ENCODE measurements at regions not wholly inside any gene's neighbourhood (a gene's known extent, or its start where the extent isn't known, plus 50 kb on each side); places are given as distances from the start of the nearest gene placed in this dataset.
"Not testable (repeated sequence)": the region's sequence is repeated elsewhere in the genome, so short reads cannot be mapped to it uniquely, and the experiment has no call there.

DNA sequence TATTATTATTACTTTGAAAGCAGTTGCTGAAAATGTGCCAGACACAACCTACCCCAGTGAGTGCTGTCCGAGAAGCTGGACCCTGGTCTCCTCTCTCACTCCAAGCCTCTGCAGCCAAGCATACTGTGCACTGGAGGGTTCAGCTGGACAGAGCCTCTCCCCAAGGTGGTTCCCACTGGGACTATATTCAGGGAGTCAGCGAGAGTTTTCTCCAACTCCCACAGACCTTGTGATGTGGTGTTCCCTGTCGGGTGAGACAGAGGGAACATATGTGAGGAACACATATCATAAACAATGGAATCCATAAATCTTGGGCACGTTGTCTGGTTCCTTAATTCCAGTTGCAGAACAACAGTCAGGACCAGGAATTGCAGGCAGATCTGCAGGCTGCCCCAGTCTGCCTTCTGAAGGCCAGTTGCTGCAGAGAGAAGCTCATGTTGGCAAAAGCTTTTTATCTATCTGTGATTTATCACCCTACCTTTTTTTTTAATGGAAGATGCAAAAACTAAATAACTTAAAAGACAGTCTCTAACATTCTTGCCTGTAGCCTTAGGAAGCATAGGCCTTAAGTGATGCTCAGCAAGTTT lies 619.8 kb upstream of the TBX3 start:
- ATAC-seq, result no peak
- no peak for DNase-seq (ENCODE audit: low spot score)

DNA sequence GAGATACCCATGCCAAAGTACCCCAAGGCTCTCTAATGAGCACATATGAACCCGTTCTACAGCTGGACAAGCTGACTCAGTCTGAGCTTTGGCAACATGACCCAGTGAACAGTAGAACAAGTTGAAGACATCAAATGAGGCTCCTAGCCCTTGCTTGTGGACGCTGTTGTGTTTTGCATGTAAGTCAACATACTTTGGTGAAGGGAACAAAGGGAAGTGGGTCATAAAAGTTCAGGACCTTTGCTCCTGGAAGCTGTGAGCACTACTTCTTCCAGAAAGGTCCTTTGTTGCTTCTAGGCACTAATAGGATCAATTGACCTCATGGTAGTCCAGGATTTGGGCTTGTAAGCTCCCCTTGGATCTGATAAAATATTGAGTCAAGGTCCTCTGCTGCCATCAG lies 613.5 kb upstream of the TBX3 start:
- DNase-seq (ENCODE audit: low spot score), result no peak
- ATAC-seq, result no peak

DNA sequence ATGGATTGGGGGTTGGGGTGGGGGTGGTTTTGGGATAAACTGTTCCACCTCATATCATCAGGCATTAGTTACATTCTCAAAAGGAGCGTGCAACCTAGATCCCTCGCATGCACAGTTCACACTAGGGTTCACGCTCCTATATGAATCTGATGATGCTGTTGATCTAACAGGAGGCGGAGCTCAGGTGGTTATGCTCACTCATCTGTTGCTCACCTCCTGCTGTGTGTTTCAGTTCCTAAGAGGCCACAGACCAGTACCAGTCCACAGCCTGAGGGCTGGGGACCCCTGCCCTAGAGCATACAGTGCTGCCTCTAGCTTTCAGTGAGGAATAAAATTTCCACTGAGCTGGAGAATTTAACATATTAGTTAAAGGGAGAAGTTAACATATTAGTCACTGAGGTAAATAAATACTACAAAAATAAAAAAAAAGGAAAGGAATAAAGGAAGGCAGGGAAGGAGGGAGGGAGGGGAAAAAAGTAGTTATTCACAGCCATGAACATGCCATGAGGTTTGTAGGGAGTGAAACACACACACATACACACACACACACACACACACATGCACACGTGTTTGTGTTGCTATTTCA lies 612.7 kb upstream of the TBX3 start:
- DNase-seq (ENCODE audit: low spot score) (no peak), ATAC-seq (no peak)

- no peak for ATAC-seq
- no peak for DNase-seq (ENCODE audit: low spot score)
These were observed 611.9 kb upstream of the TBX3 start for GRCh38 chr12:115295886-115296285.

- ATAC-seq, result no peak
- DNase-seq (ENCODE audit: low spot score), result no peak
These were observed 610.6 kb upstream of the TBX3 start for GRCh38 chr12:115294453-115295133.

GRCh38 chr12:115285429-115285828 lies 601.5 kb upstream of the TBX3 start:
- not testable (repeated sequence) for DNase-seq (ENCODE audit: low spot score); ATAC-seq

DNA sequence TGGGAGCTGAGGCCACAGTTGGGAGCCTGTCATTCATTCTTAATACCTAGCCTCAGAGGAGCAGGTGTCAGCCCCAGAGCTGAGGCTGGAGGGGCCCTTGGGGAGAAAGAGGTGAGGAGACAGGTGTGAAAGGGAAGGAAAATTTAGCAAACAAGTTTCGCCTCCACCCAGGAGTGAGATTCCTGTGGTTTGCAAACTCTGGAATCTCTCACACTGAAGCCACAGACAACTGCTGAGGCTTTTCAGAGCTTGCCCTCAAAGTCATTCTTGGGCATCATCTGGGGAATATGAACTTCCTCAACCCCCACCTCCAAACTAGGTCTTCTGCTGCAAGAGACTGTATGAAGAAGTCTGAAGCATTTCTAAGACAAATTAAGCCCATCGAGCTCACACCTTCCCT lies 589.5 kb upstream of the TBX3 start:
- ATAC-seq (no peak), DNase-seq (ENCODE audit: low spot score) (no peak)

- DNase-seq (ENCODE audit: low spot score) (no peak), ATAC-seq (no peak)
These were observed 584.5 kb upstream of the TBX3 start for GRCh38 chr12:115268451-115268850.

- ATAC-seq (no peak), DNase-seq (ENCODE audit: low spot score) (no peak)
These were observed 583.9 kb upstream of the TBX3 start for GRCh38 chr12:115267891-115268290.

DNA sequence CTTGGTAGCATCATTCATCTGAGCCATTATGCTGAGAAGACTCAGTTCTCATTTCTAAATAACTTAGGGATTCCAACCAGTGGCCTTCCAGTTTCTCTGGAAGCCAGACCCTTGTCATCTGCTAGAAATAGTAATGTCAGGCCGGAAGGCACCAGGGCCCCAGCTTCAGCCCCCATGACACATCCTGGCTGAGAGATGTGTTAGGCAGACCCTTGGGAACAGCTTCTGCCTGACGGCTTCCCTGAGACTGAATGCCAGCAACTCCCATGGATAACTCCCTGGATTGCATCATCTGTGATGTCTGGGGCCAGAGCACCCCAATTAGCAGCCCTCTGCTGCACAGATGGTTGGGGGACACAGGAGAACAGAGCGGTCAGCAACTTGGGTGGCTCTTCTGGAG lies 583.5 kb upstream of the TBX3 start:
- ATAC-seq (no peak), DNase-seq (ENCODE audit: low spot score) (no peak)

DNA sequence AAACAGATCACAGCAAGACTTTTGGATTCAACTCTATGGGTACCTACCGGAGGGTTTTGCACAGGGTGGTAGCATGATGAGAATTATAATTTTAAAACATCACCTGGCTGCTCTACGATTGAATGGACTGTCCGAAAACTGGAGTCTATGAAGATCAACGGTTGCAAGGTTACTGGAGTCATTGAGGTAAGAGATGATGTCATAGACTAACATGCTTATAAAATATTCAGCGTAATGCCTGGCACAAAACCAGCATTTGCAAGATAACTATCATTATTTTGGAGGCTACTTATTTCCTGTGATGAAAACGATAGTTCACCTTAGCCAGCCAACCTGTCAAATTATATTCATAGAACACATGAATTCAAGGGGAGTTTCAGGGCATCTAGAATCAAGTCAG lies 580.6 kb upstream of the TBX3 start:
- ATAC-seq, result no peak
- no peak for DNase-seq (ENCODE audit: low spot score)

DNA sequence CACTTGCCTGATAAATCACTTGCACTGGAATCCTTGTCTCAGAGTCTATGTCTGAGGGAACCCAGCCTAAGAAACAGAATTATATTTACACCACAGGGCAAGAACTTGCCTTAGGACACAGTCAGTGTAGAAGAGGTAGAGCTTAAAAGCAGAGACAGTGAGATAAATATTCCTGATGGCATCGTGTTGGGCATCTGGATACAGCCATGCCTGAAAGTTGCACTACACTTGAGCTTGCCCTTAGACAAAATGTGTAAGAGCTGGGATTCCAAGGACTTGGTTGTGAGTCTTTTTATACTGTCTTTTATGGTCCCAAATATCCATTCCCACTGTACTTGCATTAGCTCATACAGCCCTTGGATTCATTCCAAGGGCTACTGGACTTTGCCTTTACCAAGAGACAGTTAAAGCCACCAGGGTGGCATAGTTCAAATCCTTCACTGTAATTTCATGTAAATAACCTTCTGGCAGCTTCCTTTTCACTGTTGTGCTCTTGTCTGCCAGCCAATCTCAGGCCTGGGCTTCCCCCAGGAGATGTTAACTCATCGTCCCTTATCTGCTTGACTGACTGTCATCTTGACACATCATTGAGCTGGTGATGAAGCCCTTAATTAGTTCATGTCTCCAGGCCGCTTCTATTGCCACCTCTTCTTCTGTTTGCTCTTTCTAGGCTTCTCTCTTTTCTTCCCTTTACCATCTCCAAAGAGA lies 577.9 kb upstream of the TBX3 start:
- ATAC-seq, result peak; percentile 45
- DNase-seq (ENCODE audit: low spot score), result no peak

GRCh38 chr12:115260762-115261675 lies 577.0 kb upstream of the TBX3 start:
- ATAC-seq (no peak), DNase-seq (ENCODE audit: low spot score) (no peak)

GRCh38 chr12:115259968-115260747 lies 576.2 kb upstream of the TBX3 start:
- ATAC-seq (no peak), DNase-seq (ENCODE audit: low spot score) (no peak)

- no peak for DNase-seq (ENCODE audit: low spot score)
- no peak for ATAC-seq
These were observed 573.8 kb upstream of the TBX3 start for GRCh38 chr12:115257791-115258190.

DNA sequence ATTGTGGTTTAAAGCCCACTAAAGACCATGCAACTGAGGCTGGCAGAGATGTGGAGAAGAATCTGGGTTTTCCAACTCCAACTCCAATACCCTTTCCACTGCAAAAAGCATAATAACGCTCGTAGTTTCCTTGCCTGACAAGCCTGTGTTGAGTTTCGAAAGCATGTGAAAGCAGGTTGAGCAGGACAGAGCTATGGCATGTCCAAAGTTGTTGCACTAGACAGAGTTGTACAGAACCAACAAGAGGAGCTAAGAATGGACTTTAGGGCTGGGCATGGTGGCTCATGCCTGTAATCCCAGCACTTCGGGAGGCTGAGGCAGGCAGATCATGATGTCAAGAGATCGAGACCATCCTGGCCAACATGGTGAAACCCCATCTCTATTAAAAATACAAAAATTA lies 572.0 kb upstream of the TBX3 start:
- ATAC-seq, result no peak
- no peak for DNase-seq (ENCODE audit: low spot score)

DNA sequence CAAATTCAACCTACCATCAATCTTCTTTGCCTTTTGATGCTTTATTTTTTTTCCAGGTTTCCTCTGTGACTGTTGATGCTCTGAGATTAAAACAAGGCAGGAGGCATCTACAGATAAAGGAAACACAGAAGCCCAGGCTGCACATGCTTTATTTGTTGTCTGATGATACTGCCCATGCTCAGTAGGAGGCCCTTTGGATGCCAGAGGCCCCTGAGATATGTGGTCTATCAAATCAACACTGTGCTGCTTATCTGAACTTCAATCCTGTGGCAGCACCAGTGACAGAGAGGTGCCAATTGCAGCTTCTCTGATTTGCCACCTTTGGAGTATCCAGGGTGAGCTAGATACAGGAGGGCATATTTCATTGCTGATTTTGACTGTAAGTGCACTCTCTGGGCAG lies 571.3 kb upstream of the TBX3 start:
- ATAC-seq, result no peak
- no peak for DNase-seq (ENCODE audit: low spot score)

DNA sequence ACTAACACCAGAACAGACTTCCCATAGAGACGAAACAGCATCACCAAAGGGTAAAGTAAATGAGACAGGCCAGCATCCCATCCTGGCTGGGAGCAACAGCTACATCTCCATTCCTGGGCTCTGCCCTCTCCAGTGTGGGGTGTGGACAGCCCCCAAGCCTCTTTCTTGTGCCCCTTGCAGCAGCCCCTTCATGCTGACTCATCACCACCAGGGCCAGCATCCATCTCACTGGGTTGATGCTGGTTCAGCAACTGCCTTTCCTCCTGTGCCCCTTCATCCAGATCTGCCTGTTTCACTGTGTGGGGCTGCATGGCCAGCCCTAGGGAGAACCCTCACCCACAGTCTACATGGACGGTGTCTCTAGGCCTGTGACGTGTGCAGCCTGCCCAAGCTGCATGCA lies 569.1 kb upstream of the TBX3 start:
- no peak for ATAC-seq
- DNase-seq (ENCODE audit: low spot score), result no peak

- DNase-seq (ENCODE audit: low spot score) (no peak), ATAC-seq (no peak)
These were observed 567.8 kb upstream of the TBX3 start for GRCh38 chr12:115251727-115252126.

DNA sequence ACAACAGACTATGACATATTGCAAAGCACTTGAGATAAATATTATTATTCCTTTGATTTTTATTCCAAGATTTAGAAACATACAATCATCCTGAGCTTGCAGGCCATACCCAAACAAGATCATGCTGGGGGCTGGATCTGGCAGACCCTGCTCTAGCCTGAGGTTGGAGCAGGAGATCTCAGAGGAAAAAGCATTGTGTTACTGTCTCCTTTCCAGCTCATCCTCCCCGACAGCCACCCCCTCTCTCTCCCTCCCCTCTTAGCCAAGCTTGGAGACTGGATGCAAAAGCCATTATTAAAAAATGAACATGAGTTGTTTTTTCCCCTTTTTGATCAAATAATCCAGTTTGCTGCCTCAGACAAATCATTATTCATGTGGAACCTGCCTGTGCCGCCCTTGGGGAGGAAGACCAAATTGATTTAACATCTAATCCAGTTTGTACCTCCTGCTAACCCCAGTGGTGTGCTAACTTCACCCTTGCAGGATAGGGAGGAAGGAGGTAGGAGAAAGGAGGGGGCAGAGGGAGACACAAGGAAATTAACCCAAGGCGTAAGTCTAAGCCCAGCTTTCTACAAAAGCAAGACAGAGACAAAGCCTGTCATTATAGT lies 565.8 kb upstream of the TBX3 start:
- ATAC-seq (no peak), DNase-seq (ENCODE audit: low spot score) (no peak)
